Mucosa of descending colon (tissue), 3 donors: ENCODE measurements at regions not wholly inside any gene's neighbourhood (a gene's known extent, or its start where the extent isn't known, plus 50 kb on each side); places are given as distances from the start of the nearest gene placed in this dataset.

Experiments used
- ATAC-seq: fragments of 200-7000 bp; cut with Tn5 transposase; one replicate; pipeline ENCODE4 v1.9.1; 2020; ENCODE audit warnings: mild to moderate bottlenecking, moderate library complexity
- DNase-seq, 3 donors: peaks; one replicate each; pipeline ENCODE4 v3.0.0-alpha.2; 2020
- H3K36me3 ChIP-seq: fragments of 200-600 bp; one replicate; pipeline ENCODE4 v1.8.0; 2021; ENCODE audit warnings: low read depth, mild to moderate bottlenecking
- H3K4me1 ChIP-seq: fragments of 200-600 bp; one replicate; pipeline ENCODE4 v1.8.0; 2021; ENCODE audit warnings: low read depth, mild to moderate bottlenecking
- H3K4me3 ChIP-seq: fragments of 200-600 bp; one replicate; pipeline ENCODE4 v1.8.0; 2021; ENCODE audit warnings: mild to moderate bottlenecking
- H3K9me3 ChIP-seq: fragments of 200-600 bp; one replicate; pipeline ENCODE4 v1.8.0; 2021; ENCODE audit warnings: mild to moderate bottlenecking
- intact Hi-C, 2 donors: fragments of 100-400 bp; cut with DNase I in 1 of 2; cut with micrococcal nuclease in 1 of 2; formaldehyde crosslinking; loops; one replicate each; pipeline versions ENCODE4 v1.11.0 to v1.11.1; 2022; cut with DNase I, micrococcal nuclease
- TF ChIP-seq, protein P1 (sequence below): fragments of 200-600 bp; IDR thresholded peaks from one replicate; pipeline ENCODE4 v1.8.0; 2022; ENCODE audit warnings: antibody characterized with exemption, mild to moderate bottlenecking
- donor health status: DM: no; HTN: no; CAD: no; lungs with moderate emphysema.
- donor health status: DM: no; HTN: no; CAD: no.
- donor health status: DM: no; HTN: yes; CAD: no.

DNA sequence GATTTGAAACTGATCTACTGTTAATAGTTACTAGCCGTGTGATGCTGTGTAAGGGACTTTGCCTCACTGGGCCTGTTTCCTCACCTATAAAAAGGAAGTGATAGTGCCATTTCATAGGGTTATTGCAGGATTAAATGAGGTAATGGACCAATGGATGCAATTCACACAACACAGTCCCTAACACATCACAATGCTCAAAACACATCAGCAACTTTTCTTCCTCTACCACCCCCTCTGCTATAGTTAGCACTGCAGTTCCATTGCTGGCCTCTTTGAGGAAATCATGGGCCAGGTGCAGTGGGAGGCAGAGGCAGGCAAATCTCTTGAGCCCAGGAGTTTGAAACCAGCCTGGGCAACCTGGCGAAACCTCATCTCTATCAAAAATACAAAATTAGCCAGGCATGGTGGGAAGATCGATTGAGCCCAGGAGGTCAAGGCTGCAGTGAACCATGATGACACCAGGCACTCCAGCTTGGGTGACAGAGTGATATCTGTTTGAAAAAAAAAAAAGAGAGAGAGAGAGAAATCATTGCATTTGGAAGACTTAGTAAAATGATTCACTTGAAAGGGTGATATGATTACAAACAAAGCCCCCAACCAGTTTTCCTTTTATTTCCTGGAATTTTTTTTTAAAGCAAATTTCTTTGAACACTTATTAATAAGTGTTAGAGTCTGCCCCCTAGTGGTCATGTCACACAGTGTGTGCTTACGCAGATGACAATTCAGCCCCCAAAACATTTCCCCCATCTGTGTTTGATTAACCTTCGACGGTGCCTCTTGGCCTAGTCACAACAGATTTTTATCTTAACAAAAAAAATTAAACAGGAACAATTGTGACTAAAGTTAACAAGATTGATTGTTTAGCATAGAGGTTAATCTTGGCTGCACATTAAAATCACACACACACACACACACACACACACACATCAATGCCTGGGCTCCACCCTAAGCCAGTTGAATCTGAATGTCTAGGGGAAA lies 88.6 kb upstream of the BCL11A start:
- Histone ChIP-seq H3K4me3 (no peak overlapping the region), H3K4me1 (no peaks in the 10 kb centered on the region), H3K9me3 (no peaks in the 10 kb centered on the region), H3K36me3 (no peaks in the 10 kb centered on the region)
- peak; percentile 43 for ATAC-seq
- intact Hi-C loops: no loop called here
- peak in 1 of 3 donors; percentile 50 for DNase-seq
- TF ChIP-seq, protein P1, sequence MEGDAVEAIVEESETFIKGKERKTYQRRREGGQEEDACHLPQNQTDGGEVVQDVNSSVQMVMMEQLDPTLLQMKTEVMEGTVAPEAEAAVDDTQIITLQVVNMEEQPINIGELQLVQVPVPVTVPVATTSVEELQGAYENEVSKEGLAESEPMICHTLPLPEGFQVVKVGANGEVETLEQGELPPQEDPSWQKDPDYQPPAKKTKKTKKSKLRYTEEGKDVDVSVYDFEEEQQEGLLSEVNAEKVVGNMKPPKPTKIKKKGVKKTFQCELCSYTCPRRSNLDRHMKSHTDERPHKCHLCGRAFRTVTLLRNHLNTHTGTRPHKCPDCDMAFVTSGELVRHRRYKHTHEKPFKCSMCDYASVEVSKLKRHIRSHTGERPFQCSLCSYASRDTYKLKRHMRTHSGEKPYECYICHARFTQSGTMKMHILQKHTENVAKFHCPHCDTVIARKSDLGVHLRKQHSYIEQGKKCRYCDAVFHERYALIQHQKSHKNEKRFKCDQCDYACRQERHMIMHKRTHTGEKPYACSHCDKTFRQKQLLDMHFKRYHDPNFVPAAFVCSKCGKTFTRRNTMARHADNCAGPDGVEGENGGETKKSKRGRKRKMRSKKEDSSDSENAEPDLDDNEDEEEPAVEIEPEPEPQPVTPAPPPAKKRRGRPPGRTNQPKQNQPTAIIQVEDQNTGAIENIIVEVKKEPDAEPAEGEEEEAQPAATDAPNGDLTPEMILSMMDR: peak; percentile 28

DNA sequence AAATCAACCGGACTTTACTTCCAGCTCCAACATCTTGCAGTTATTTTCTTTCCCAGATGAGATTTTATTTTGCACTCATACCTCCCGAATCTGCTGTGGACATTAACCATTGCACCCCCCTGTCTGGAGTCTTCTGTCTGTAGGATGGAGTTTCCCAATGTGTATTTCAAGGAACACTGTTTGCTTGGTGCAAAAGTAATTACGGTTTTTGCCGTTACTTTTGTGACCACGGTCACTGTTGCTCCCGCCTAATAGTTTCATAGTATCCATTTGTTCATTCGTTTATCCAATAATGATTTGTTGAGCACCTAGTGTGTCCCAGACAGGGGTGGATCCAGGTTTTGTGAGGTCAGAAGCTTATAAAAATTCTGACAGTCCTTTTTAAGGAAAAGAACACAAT lies 90.3 kb upstream of the BCL11A start:
- no peaks in the 10 kb centered on the region for H3K4me1 ChIP-seq
- TF ChIP-seq, protein P1: no peak
- intact Hi-C loops: no loop called here
- H3K4me3 ChIP-seq: no peak overlapping the region
- no peaks in the 10 kb centered on the region for H3K36me3 ChIP-seq
- no peaks in the 10 kb centered on the region for H3K9me3 ChIP-seq
- DNase-seq (no peak), ATAC-seq (no peak)

DNA sequence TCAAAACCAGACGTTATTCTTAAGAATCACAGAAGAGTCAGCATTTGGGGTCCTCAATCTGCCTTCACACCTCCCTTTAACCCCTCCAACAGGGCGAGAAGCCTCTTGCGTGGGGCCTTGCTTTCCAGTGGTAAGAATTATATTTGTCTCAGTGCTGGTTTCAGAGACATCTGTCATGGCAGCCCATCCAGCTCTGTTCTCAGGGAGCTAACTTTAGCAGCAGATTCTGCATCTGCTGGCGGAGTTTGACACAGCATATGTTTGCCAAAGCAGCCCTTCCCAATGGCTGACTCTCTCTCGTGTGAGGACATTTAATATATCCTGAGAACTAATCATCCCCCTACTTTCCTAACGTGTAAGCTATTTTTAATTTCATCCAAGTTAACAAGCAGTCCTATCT lies 91.5 kb upstream of the BCL11A start:
- intact Hi-C loops: no loop called here
- ATAC-seq: no peak
- Histone ChIP-seq H3K4me3 (no peak overlapping the region), H3K4me1 (no peaks in the 10 kb centered on the region), H3K9me3 (no peaks in the 10 kb centered on the region), H3K36me3 (no peaks in the 10 kb centered on the region)
- TF ChIP-seq, protein P1: no peak
- DNase-seq: no peak

DNA sequence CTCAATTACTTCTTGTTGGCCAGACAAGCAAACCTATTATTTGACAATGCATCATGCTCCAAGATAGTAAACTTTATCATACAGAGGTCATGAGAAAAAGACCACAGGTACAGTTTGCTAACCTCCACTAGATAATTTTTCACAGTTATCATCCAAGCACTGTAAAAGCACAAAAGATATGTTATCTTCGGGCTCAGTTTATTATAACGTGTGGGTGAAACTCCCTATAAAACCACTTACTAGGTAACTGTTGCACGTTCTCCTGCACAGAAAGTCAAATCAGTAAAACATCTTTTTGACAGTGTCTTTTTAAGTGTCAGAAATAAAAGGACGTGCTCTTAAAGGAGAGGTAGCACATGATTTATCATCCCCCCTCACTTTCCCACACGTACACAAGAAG lies 94.7 kb upstream of the BCL11A start:
- H3K9me3 ChIP-seq: no peaks in the 10 kb centered on the region
- intact Hi-C loops: no loop called here
- no peak for DNase-seq
- ATAC-seq: peak; percentile 38
- no peaks in the 10 kb centered on the region for H3K36me3 ChIP-seq
- TF ChIP-seq, protein P1: no peak
- H3K4me3 ChIP-seq: no peak overlapping the region
- no peaks in the 10 kb centered on the region for H3K4me1 ChIP-seq

DNA sequence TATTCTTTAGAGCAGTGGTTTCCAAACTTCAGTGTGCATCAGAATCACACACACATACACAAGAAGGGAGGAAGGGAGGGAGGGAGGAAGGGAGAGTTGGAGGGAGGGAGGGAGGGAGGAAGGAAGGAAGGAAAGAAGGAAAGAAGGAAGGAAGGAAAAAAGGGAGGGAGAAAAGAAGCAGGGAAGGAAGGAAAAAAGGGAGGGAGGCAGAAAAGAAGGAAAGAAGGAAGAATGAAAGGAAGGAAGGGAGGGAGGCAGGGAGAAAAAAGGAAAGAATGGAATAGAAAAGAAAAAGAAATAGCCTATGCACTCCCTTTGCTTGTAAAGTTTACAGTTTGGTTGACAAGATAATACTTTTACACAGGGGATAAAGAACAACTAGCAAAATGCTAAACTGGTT lies 96.3 kb upstream of the BCL11A start:
- no peak overlapping the region for H3K4me3 ChIP-seq
- TF ChIP-seq, protein P1: no peak
- ATAC-seq (no peak), DNase-seq (no peak)
- no peaks in the 10 kb centered on the region for H3K9me3 ChIP-seq
- no peaks in the 10 kb centered on the region for H3K36me3 ChIP-seq
- no peaks in the 10 kb centered on the region for H3K4me1 ChIP-seq
- intact Hi-C loops: no loop called here
